HEK293 (cell line): ENCODE measurements at regions not wholly inside any gene's neighbourhood (a gene's known extent, or its start where the extent isn't known, plus 50 kb on each side); places are given as distances from the start of the nearest gene placed in this dataset.

Experiments used
- CTCF ChIP-seq: fragments of 450-650 bp; formaldehyde crosslinking; IDR thresholded peaks from 2 replicates; pipeline ENCODE4 v1.5.1; 2016; ENCODE audit warnings: missing biosample characterization, missing genetic modification characterization
- ZNF140 ChIP-seq: fragments of 450-650 bp; formaldehyde crosslinking; IDR thresholded peaks from 2 replicates; pipeline ENCODE4 v1.5.1; 2016; ENCODE audit warnings: missing biosample characterization, missing genetic modification characterization
- ZNF184 ChIP-seq: fragments of 450-650 bp; IDR thresholded peaks from 2 replicates; pipeline ENCODE4 v1.5.1; 2018; ENCODE audit warnings: missing biosample characterization, mild to moderate bottlenecking, missing genetic modification characterization
- ZNF248 ChIP-seq: fragments of 450-650 bp; formaldehyde crosslinking; IDR thresholded peaks from 2 replicates; pipeline ENCODE4 v1.5.1; 2017; ENCODE audit warnings: missing biosample characterization, missing genetic modification characterization
- ZNF580 ChIP-seq: fragments of 450-650 bp; formaldehyde crosslinking; IDR thresholded peaks from 2 replicates; pipeline ENCODE4 v1.5.1; 2016; ENCODE audit warnings: missing biosample characterization, missing genetic modification characterization

GRCh38 chr3:127451321-127451720 is 139.2 kb downstream of the TPRA1 start:
- no peak for TF ChIP-seq ZNF580 (tag by site-specific recombination)
- no peak for TF ChIP-seq ZNF248 (tag by site-specific recombination)
- TF ChIP-seq CTCF (tag by site-specific recombination): no peak
- TF ChIP-seq ZNF184 (tag by site-specific recombination): no peak
- TF ChIP-seq ZNF140 (tag by site-specific recombination): no peak
